HG03469 (cell line): ENCODE measurements at regions not wholly inside any gene's neighbourhood (a gene's known extent, or its start where the extent isn't known, plus 50 kb on each side); places are given as distances from the start of the nearest gene placed in this dataset.

ENCODE experiments used
- ATAC-seq: cut with Tn5 transposase; IDR thresholded peaks from one replicate; pipeline ENCODE4 v1.9.1; 2021; ENCODE audit warnings: mild to moderate bottlenecking, moderate library complexity, moderate number of reproducible peaks; ENCODE audit not compliant: unreplicated experiment

- ATAC-seq = no peak
Observed at GRCh38 chr6:139508576-139508975, 134.1 kb upstream of the CITED2 start.

GRCh38 chr6:139508023-139508422, 133.6 kb upstream of the CITED2 start:
- no peak for ATAC-seq

- ATAC-seq = no peak
Observed at GRCh38 chr6:139500977-139501376, 126.5 kb upstream of the CITED2 start.

GRCh38 chr6:139498715-139499114, 124.3 kb upstream of the CITED2 start:
- ATAC-seq = no peak

- no peak for ATAC-seq
Observed at GRCh38 chr6:139497345-139497961, 123.0 kb upstream of the CITED2 start.

GRCh38 chr6:139496654-139497344, 122.4 kb upstream of the CITED2 start:
- ATAC-seq = no peak

- ATAC-seq = no peak
Observed at GRCh38 chr6:139494376-139494990, 120.0 kb upstream of the CITED2 start.

- ATAC-seq = no peak
Observed at GRCh38 chr6:139490482-139490881, 116.0 kb upstream of the CITED2 start.

- no peak for ATAC-seq
Observed at GRCh38 chr6:139486476-139486799, 112.0 kb upstream of the CITED2 start.

GRCh38 chr6:139485742-139486475, 111.5 kb upstream of the CITED2 start:
- no peak for ATAC-seq

- ATAC-seq = no peak
Observed at GRCh38 chr6:139485185-139485584, 110.7 kb upstream of the CITED2 start.

GRCh38 chr6:139483079-139483478, 108.6 kb upstream of the CITED2 start:
- ATAC-seq = no peak

GRCh38 chr6:139482287-139482686, 107.8 kb upstream of the CITED2 start:
- no peak for ATAC-seq

GRCh38 chr6:139480356-139481165, 106.1 kb upstream of the CITED2 start:
- ATAC-seq = no peak

- no peak for ATAC-seq
Observed at GRCh38 chr6:139479433-139480222, 105.2 kb upstream of the CITED2 start.

GRCh38 chr6:139475646-139476045, 101.2 kb upstream of the CITED2 start:
- ATAC-seq = no peak

- ATAC-seq = no peak
Observed at GRCh38 chr6:139475241-139475640, 100.8 kb upstream of the CITED2 start.

GRCh38 chr6:139474145-139475108, 100.0 kb upstream of the CITED2 start:
- ATAC-seq = peak; percentile 81

- no peak for ATAC-seq
Observed at GRCh38 chr6:139473731-139474130, 99.3 kb upstream of the CITED2 start.
